A549 (cell line): ENCODE measurements at regions not wholly inside any gene's neighbourhood (a gene's known extent, or its start where the extent isn't known, plus 50 kb on each side); places are given as distances from the start of the nearest gene placed in this dataset.

Source experiments
- ATAC-seq, 2 experiments: fragments of 200-7000 bp in 1 of 2; fragments of >200 bp in 1 of 2; cut with Nextera tagmentation in 1 of 2; cut with Tn5 transposase in 1 of 2; 3 replicates each; pipeline versions ENCODE4 v1.8.0 to v1.9.1; 2018 to 2020; ENCODE audit warnings: mild to moderate bottlenecking in 1 of 2, moderate library complexity in 1 of 2
- CTCF ChIA-PET: fragments of 300-600 bp; sonication (Branson Sonifier 250); formaldehyde crosslinking; extraction: SDS; loops from one replicate; lab custom pipeline; 2021; ENCODE audit warnings: antibody characterized with exemption, inconsistent platforms; lab: Yijun Ruan, JAX
- POLR2A ChIA-PET: fragments of 350-600 bp; formaldehyde crosslinking; extraction: SDS; loops from one replicate; lab custom pipeline; 2021; ENCODE audit warnings: antibody characterized with exemption, inconsistent platforms; lab: Yijun Ruan, JAX
- DNase-seq, 2 experiments: peaks; one replicate each; pipeline versions ENCODE4 v3.0.0 to v3.0.0-alpha.2; 2011 to 2016; ENCODE audit warnings: low read depth in 1 of 2, low spot score in 1 of 2
- FAIRE-seq: peaks from 2 replicates; lab custom pipeline; 2011; peaks lifted over from hg19 to GRCh38; lab: Jason Lieb, UNC
- H3K27ac ChIP-seq, 2 experiments: fragments of >200 bp; sonication (Bioruptor Twin); formaldehyde crosslinking; 3 replicates each; pipeline ENCODE4 v1.5.1; 2016 to 2017
- H3K4me1 ChIP-seq: fragments of >200 bp; sonication (Bioruptor Twin); formaldehyde crosslinking; 3 replicates; pipeline ENCODE4 v1.6.1; 2016
- H3K4me2 ChIP-seq: fragments of >200 bp; sonication (Bioruptor Twin); formaldehyde crosslinking; 3 replicates; pipeline ENCODE4 v1.6.1; 2016
- H3K4me3 ChIP-seq: fragments of >200 bp; sonication (Bioruptor Twin); formaldehyde crosslinking; 3 replicates; pipeline ENCODE4 v1.5.1; 2016
- H3K9me3 ChIP-seq: fragments of >200 bp; sonication (Bioruptor Twin); formaldehyde crosslinking; 3 replicates; pipeline ENCODE4 v1.6.1; 2016
- ATOH8 ChIP-seq: fragments of 250-450 bp; sonication (Bioruptor Pico); IDR thresholded peaks from 2 replicates; pipeline ENCODE4 v1.5.0; 2020; ENCODE audit warnings: low read depth, mild to moderate bottlenecking, moderate library complexity
- BCL3 ChIP-seq: fragments of >200 bp; sonication (Bioruptor Twin); formaldehyde crosslinking; IDR thresholded peaks from 3 replicates; pipeline ENCODE4 v1.6.1; 2016
- BHLHE40 ChIP-seq: IDR thresholded peaks from 2 replicates; pipeline ENCODE4 v1.6.1; 2012; ENCODE audit warnings: low read depth, low read length, inconsistent platforms
- CBX2 ChIP-seq: fragments of 200-600 bp; sonication (generic); IDR thresholded peaks from 2 replicates; pipeline ENCODE4 v1.6.1; 2016; ENCODE audit warnings: low read depth, mild to moderate bottlenecking, borderline replicate concordance
- CEBPB ChIP-seq, 2 experiments: fragments of >200 bp in 1 of 2; sonication (Bioruptor Twin) in 1 of 2; formaldehyde crosslinking in 1 of 2; IDR thresholded peaks; 2 replicates each; pipeline ENCODE4 v1.6.1; 2012 to 2016
- CHD2 ChIP-seq: fragments of 150-350 bp; IDR thresholded peaks from 2 replicates; pipeline ENCODE4 v1.6.1; 2014; ENCODE audit warnings: low read length; ENCODE audit not compliant: partially characterized antibody
- CHD4 ChIP-seq: fragments of 200-600 bp; sonication (generic); IDR thresholded peaks from 2 replicates; pipeline ENCODE4 v1.6.1; 2016; ENCODE audit warnings: antibody characterized with exemption, mild to moderate bottlenecking, borderline replicate concordance
- CTCF ChIP-seq: fragments of >200 bp; sonication (Bioruptor Twin); formaldehyde crosslinking; IDR thresholded peaks from 3 replicates; pipeline ENCODE4 v1.5.1; 2016
- FOSL2 ChIP-seq, 2 experiments: fragments of 450-650 bp in 1 of 2; fragments of >200 bp in 1 of 2; sonication (Bioruptor Twin) in 1 of 2; formaldehyde crosslinking; IDR thresholded peaks; 2 replicates each; pipeline versions ENCODE4 v1.5.0 to v1.6.1; 2016 to 2020; ENCODE audit warnings: mild to moderate bottlenecking in 1 of 2, moderate library complexity in 1 of 2
- JUN ChIP-seq, 2 experiments: fragments of >200 bp; sonication (Bioruptor Twin); formaldehyde crosslinking; IDR thresholded peaks; 2 replicates in 1 of 2; 3 replicates in 1 of 2; pipeline ENCODE4 v1.6.1; 2016 to 2017
- JUNB ChIP-seq: fragments of >200 bp; sonication (Bioruptor Twin); formaldehyde crosslinking; IDR thresholded peaks from 2 replicates; pipeline ENCODE4 v1.6.1; 2016
- NR3C1 ChIP-seq: fragments of >200 bp; sonication (Bioruptor Twin); formaldehyde crosslinking; IDR thresholded peaks from 3 replicates; pipeline ENCODE4 v1.6.1; 2017
- PBX3 ChIP-seq: IDR thresholded peaks from 2 replicates; pipeline ENCODE4 v1.6.1; 2012
- POLR2AphosphoS2 ChIP-seq: conservative IDR thresholded peaks from 2 replicates; pipeline ENCODE4 v1.6.1; 2012; ENCODE audit warnings: low read length, improper control_type of control experiment, inconsistent platforms
- TFCP2L1 ChIP-seq: fragments of 250-450 bp; sonication (Bioruptor Pico); IDR thresholded peaks from 2 replicates; pipeline ENCODE4 v1.5.0; 2021; ENCODE audit warnings: mild to moderate bottlenecking
- TP53 ChIP-seq: fragments of 250-450 bp; sonication (Bioruptor Pico); IDR thresholded peaks from 2 replicates; pipeline ENCODE4 v1.5.0; 2021; ENCODE audit warnings: mild to moderate bottlenecking, moderate library complexity
- USF2 ChIP-seq: fragments of 450-650 bp; IDR thresholded peaks from 2 replicates; pipeline ENCODE4 v1.6.1; 2014; ENCODE audit warnings: antibody characterized with exemption
- ZFP36 ChIP-seq: fragments of 450-650 bp; IDR thresholded peaks from 2 replicates; pipeline ENCODE4 v1.6.1; 2014; ENCODE audit warnings: borderline replicate concordance; ENCODE audit not compliant: partially characterized antibody
- ZNF302 ChIP-seq: fragments of 250-450 bp; sonication (Bioruptor Pico); IDR thresholded peaks from 2 replicates; pipeline ENCODE4 v1.9.0; 2021; ENCODE audit warnings: inconsistent platforms, mild to moderate bottlenecking, moderate library complexity
- WGBS: methylation state at CpG from one replicate; pipeline ENCODE4 v1.1.6; 2017; ENCODE audit errors: missing lambda C conversion rate; 5-methylcytosine and 5-hydroxymethylcytosine counted together

GRCh38 chr6:8652710-8653109 is 217.4 kb upstream of the SLC35B3 start:
- no peak overlapping the region for H3K4me3 ChIP-seq
- ChIA-PET CTCF (no interaction called here), POLR2A (no interaction called here)
- ATAC-seq (no peak), FAIRE-seq (no peak), DNase-seq (no peak)
- TF ChIP-seq USF2 (no peak), ZFP36 (no peak), POLR2AphosphoS2 (no peak), CHD2 (no peak), JUNB (no peak), CEBPB (IDR thresholded peaks at IDR 0.05) (no peak), BCL3 (no peak)
- WGBS, result 3% methylated on average over 3 of the region's 3 CpGs
- H3K4me2 ChIP-seq, result no peak overlapping the region
- no peaks in the 10 kb centered on the region for H3K4me1 ChIP-seq
- H3K9me3 ChIP-seq, result no peaks in the 10 kb centered on the region
- H3K27ac ChIP-seq, result no peak overlapping the region

- H3K4me2 ChIP-seq, result no peak overlapping the region
- H3K27ac ChIP-seq, result no peak overlapping the region
- POLR2A ChIA-PET, result no interaction called here
- no peaks in the 10 kb centered on the region for H3K4me1 ChIP-seq
- no peak for FAIRE-seq
- no peak for ATAC-seq
- H3K4me3 ChIP-seq, result no peak overlapping the region
- CTCF ChIA-PET, result no interaction called here
- no peak for TF ChIP-seq TFCP2L1
- no peak for TF ChIP-seq CTCF
- TF ChIP-seq CHD4, result no peak
- TF ChIP-seq BHLHE40, result no peak
- TF ChIP-seq NR3C1, result no peak
- DNase-seq, result no peak
- no peaks in the 10 kb centered on the region for H3K9me3 ChIP-seq
- 0% methylated on average over 4 of the region's 4 CpGs for WGBS
Measured at GRCh38 chr6:8651998-8652397, 216.7 kb upstream of the SLC35B3 start.

GRCh38 chr6:8645212-8645611 is 209.9 kb upstream of the SLC35B3 start:
- no peak overlapping the region for H3K27ac ChIP-seq
- 25% methylated on average over 3 of the region's 3 CpGs for WGBS
- H3K4me1 ChIP-seq, result no peaks in the 10 kb centered on the region
- no peaks in the 10 kb centered on the region for H3K9me3 ChIP-seq
- no peak for DNase-seq
- no peak for ATAC-seq
- FAIRE-seq, result no peak
- POLR2A ChIA-PET, result no interaction called here
- no peak overlapping the region for H3K4me2 ChIP-seq
- CTCF ChIA-PET, result interaction anchor here (0.8 kb wide), 1 partner anchor 9 kb away, joined by 3 read pairs; no protein-coding TSS in a partner anchor
- no peak overlapping the region for H3K4me3 ChIP-seq
- TF ChIP-seq TP53 (no peak), ATOH8 (CRISPR knock-in tag) (no peak), JUN (IDR thresholded peaks at IDR 0.05) (no peak), BHLHE40 (no peak), PBX3 (no peak), JUNB (no peak), FOSL2 (IDR thresholded peaks at IDR 0.05) (no peak), FOSL2 (CRISPR knock-in tag; IDR thresholded peaks at IDR 0.05) (no peak), ZNF302 (CRISPR knock-in tag) (no peak), CBX2 (no peak), CEBPB (IDR thresholded peaks at IDR 0.05) (no peak)
- TF ChIP-seq, all 56 proteins: peak for 0
